Central memory CD8-positive, alpha-beta T cell (primary cell): ENCODE measurements at regions not wholly inside any gene's neighbourhood (a gene's known extent, or its start where the extent isn't known, plus 50 kb on each side); places are given as distances from the start of the nearest gene placed in this dataset.

Experiments used
- ATAC-seq: fragments of 150-1000 bp; cut with Tn5 transposase; replicated peaks from 2 replicates; pipeline ENCODE4 v1.10.0; 2022; ENCODE audit warnings: mild to moderate bottlenecking, moderate FRiP score, moderate number of reproducible peaks; ENCODE audit not compliant: poor library complexity, severe bottlenecking; ENCODE audit errors: extremely low read depth
- DNase-seq, 2 donors: peaks; one replicate each; pipeline ENCODE4 v3.0.0; 2021; ENCODE audit warnings: low spot score in 2 of 2
- H3K27ac Mint-ChIP-seq: one replicate; pipeline ENCODE4 v1.8.0; 2022; ENCODE audit warnings: low read depth, mild to moderate bottlenecking, moderate library complexity, mixed read lengths
- H3K27me3 Mint-ChIP-seq: one replicate; pipeline ENCODE4 v1.8.0; 2022; ENCODE audit warnings: mixed read lengths
- H3K36me3 Mint-ChIP-seq: one replicate; pipeline ENCODE4 v1.8.0; 2022; ENCODE audit warnings: mild to moderate bottlenecking, moderate library complexity, mixed read lengths; ENCODE audit not compliant: insufficient read depth
- H3K4me1 Mint-ChIP-seq: one replicate; pipeline ENCODE4 v1.8.0; 2022; ENCODE audit warnings: mixed read lengths
- H3K4me3 Mint-ChIP-seq: one replicate; pipeline ENCODE4 v1.8.0; 2022; ENCODE audit warnings: mild to moderate bottlenecking, moderate library complexity, mixed read lengths
- H3K9me3 Mint-ChIP-seq: one replicate; pipeline ENCODE4 v1.8.0; 2022; ENCODE audit warnings: mixed read lengths

DNA sequence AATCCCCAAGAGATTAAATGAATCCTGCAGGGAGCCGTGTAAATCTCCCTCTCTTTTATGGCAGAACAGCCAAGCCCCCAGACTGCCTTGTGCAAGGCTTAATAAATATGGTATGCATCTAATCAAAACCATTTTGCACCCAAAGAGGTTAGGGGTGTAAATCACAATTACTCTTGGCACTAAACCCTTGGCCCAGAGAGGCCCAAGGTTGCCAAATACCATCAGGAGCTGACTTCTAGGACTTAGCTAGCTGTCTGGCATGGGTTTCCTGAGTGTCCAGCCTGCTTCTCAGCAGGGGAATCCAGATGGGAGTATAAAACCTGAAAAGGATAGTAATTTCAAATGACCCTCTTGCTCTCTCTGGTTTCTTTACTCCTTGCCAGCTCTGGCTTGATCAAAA, 610.4 kb downstream of the MED13L start:
- H3K36me3 Mint-ChIP-seq, result no peaks in the 10 kb centered on the region
- peaks cover 23% of the 10 kb centered on the region for H3K9me3 Mint-ChIP-seq
- H3K27ac Mint-ChIP-seq, result no peak overlapping the region
- DNase-seq, result no peak
- no peak for ATAC-seq
- H3K4me3 Mint-ChIP-seq, result no peak overlapping the region
- no peaks in the 10 kb centered on the region for H3K27me3 Mint-ChIP-seq
- H3K4me1 Mint-ChIP-seq, result no peaks in the 10 kb centered on the region

DNA sequence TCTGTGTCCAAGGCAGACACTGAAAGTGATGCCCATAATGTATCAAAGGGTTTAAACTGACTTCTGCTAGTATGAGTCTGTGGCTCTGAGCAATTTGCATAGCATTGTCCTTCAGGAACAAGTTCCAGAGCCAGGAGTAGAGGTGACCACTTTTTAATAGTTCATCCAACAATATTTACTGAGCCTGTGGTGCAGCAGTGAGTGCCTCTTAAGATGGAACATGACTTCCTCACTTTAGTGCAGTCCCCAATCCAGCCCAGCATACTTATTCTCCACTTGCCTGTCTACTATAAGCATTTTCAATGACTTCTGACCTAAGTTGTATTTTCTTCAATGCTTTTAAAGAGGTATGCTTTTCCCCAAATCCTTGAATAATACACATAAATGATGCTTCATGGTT, 611.3 kb downstream of the MED13L start:
- Mint-ChIP-seq H3K27me3 (no peaks in the 10 kb centered on the region), H3K36me3 (no peaks in the 10 kb centered on the region), H3K4me1 (no peaks in the 10 kb centered on the region), H3K27ac (no peak overlapping the region), H3K4me3 (no peak overlapping the region), H3K9me3 (peaks cover 22% of the 10 kb centered on the region)
- ATAC-seq, result no peak
- no peak for DNase-seq

DNA sequence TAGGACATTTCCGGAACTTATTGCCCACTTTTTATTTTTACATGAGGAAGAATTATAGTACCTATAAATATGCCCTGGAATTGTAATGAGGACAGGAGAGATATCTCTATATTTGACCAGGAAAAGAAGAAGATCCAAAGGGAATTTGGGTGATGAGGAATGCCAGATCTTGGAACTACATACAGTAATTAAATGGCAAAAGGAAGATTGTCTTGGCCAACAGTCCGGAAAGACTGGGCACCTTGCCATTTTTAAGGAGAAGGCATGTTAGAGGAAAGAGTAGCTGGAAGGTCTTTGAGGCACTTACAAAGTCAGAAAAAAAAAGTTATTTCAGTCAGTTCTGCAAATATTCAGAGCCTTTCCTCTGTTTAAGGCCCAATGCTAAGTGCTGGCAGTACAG, 616.4 kb downstream of the MED13L start:
- ATAC-seq (no peak), DNase-seq (no peak)
- Mint-ChIP-seq H3K36me3 (no peaks in the 10 kb centered on the region), H3K4me3 (no peak overlapping the region), H3K27ac (no peak overlapping the region), H3K9me3 (peaks cover 31% of the 10 kb centered on the region), H3K27me3 (no peaks in the 10 kb centered on the region), H3K4me1 (no peaks in the 10 kb centered on the region)

DNA sequence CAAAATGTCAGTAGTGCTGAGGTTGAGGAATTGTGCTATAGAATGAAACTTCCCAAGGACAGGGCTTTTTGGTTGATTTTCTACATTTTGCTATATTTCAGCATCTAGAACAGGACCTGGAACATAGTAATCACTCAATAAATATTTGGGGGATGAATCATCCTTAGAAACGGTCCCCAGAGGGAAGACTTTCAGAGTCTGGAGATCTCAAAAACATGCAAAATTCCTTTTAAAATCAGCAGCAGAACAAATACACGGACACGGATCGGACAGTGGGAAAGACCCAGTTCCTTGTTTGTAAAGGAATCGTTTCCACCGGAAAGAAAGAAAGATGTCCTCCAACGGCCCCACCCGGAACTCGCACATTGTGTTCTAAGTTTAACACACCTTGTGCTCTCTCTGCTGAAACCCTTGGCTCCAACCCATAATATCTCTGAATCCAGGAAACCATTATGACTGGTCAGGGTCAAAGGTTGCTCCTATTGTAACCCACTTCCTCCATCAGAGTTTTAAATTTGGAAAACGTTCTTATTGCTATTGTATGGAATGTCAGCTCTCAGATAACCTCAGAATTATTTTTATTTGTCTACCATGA, 617.2 kb downstream of the MED13L start:
- ATAC-seq, result no peak
- no peaks in the 10 kb centered on the region for H3K36me3 Mint-ChIP-seq
- H3K27ac Mint-ChIP-seq, result no peak overlapping the region
- H3K9me3 Mint-ChIP-seq, result peaks cover 31% of the 10 kb centered on the region
- H3K4me3 Mint-ChIP-seq, result no peak overlapping the region
- no peak for DNase-seq
- H3K4me1 Mint-ChIP-seq, result no peaks in the 10 kb centered on the region
- no peaks in the 10 kb centered on the region for H3K27me3 Mint-ChIP-seq

DNA sequence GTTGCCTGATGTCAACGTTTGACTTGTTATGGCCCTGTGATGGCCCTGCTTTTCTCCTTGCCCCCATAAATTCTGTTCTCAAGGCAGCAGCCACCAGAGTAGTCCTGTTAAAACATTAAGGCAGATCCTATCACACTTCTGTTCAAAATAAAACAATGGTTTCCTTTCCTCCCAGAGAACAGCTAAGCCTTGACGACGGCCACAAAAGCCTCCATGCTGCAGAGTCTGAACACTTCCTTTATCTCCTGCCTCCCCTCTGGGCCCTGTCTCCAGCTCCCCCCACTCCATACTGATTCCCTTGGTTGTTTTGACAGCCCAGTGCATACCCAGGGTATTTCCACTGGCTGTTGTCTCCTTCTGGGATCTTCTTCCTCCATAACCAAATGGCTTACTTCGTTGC, 618.1 kb downstream of the MED13L start:
- ATAC-seq (no peak), DNase-seq (no peak)
- peaks cover 31% of the 10 kb centered on the region for H3K9me3 Mint-ChIP-seq
- H3K4me1 Mint-ChIP-seq, result no peaks in the 10 kb centered on the region
- H3K36me3 Mint-ChIP-seq, result no peaks in the 10 kb centered on the region
- no peak overlapping the region for H3K4me3 Mint-ChIP-seq
- H3K27ac Mint-ChIP-seq, result no peak overlapping the region
- no peaks in the 10 kb centered on the region for H3K27me3 Mint-ChIP-seq

DNA sequence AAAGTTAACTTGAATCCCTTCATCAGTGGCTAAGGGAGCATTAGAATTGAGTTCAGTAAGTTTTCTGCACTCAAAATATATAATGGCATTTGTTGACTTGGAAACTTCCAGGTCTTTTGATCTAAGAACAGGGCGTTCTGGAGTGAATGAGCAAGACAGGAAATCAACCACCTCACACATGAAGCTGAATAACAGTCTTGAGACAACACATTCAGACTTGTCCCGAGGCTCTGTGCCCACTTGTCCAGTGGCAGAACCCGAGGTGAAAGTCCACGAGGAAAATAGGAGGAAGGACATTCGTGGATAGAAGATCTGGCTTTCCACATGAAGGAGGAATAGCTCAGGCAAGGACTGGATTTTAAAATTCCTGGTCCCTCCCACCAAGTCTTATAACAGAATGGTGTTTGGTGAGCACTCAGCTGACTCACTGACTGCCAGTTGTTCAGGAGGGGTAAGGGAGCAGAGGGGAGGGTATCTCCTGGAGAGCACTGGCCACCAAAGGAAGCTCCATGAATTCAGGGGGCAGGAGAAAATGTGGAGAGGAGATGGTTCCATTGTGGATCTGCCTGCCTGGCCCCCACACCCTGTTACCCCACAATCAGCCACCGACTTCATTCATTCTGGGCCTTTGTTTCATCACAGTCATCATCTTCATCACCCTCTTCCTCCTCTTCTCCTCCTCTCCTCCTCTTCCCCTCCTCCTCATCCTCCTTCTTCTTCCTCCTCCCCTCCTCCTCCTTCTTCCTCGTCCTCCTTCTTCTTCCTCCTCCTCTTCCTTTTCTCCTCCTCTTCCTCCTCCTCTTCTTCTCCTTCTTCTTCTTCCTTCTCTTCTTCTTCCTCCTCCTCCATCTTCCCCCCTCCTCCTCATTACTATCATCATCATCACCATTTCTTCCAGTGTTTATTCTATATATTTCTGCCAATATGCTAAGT, 620.1 kb downstream of the MED13L start:
- H3K27ac Mint-ChIP-seq, result no peak overlapping the region
- H3K4me1 Mint-ChIP-seq, result no peaks in the 10 kb centered on the region
- H3K9me3 Mint-ChIP-seq, result peaks cover 24% of the 10 kb centered on the region
- no peaks in the 10 kb centered on the region for H3K36me3 Mint-ChIP-seq
- DNase-seq (no peak), ATAC-seq (no peak)
- H3K27me3 Mint-ChIP-seq, result no peaks in the 10 kb centered on the region
- H3K4me3 Mint-ChIP-seq, result no peak overlapping the region

GRCh38 chr12:115650026-115650425, 627.5 kb downstream of the MED13L start:
- ATAC-seq, result no peak
- Mint-ChIP-seq H3K36me3 (no peaks in the 10 kb centered on the region), H3K27me3 (no peaks in the 10 kb centered on the region), H3K27ac (no peak overlapping the region), H3K4me3 (no peak overlapping the region), H3K4me1 (no peaks in the 10 kb centered on the region), H3K9me3 (peaks cover 7% of the 10 kb centered on the region)
- DNase-seq, result no peak

- Mint-ChIP-seq H3K4me3 (no peak overlapping the region), H3K36me3 (no peaks in the 10 kb centered on the region), H3K9me3 (peaks cover 7% of the 10 kb centered on the region), H3K27me3 (no peaks in the 10 kb centered on the region), H3K4me1 (no peaks in the 10 kb centered on the region), H3K27ac (no peak overlapping the region)
- ATAC-seq (no peak), DNase-seq (no peak)
These were observed 629.0 kb downstream of the MED13L start for GRCh38 chr12:115648463-115648862.

GRCh38 chr12:115646210-115646609, 631.3 kb downstream of the MED13L start:
- DNase-seq (no peak), ATAC-seq (no peak)
- Mint-ChIP-seq H3K36me3 (no peaks in the 10 kb centered on the region), H3K4me1 (no peaks in the 10 kb centered on the region), H3K27me3 (no peaks in the 10 kb centered on the region), H3K27ac (no peak overlapping the region), H3K4me3 (no peak overlapping the region), H3K9me3 (peaks cover 12% of the 10 kb centered on the region)

- DNase-seq (no peak), ATAC-seq (no peak)
- H3K9me3 Mint-ChIP-seq, result peaks cover 19% of the 10 kb centered on the region
- H3K36me3 Mint-ChIP-seq, result peaks cover 2% of the 10 kb centered on the region
- no peak overlapping the region for H3K27ac Mint-ChIP-seq
- no peaks in the 10 kb centered on the region for H3K27me3 Mint-ChIP-seq
- H3K4me3 Mint-ChIP-seq, result no peak overlapping the region
- no peaks in the 10 kb centered on the region for H3K4me1 Mint-ChIP-seq
These were observed 636.6 kb downstream of the MED13L start for GRCh38 chr12:115640929-115641328.

GRCh38 chr12:115639648-115640012, 637.9 kb downstream of the MED13L start:
- DNase-seq, result no peak
- Mint-ChIP-seq H3K27me3 (no peaks in the 10 kb centered on the region), H3K27ac (no peak overlapping the region), H3K36me3 (peaks cover 2% of the 10 kb centered on the region), H3K4me1 (no peaks in the 10 kb centered on the region), H3K9me3 (peaks cover 24% of the 10 kb centered on the region), H3K4me3 (no peak overlapping the region)
- ATAC-seq, result no peak

GRCh38 chr12:115638733-115639647, 638.5 kb downstream of the MED13L start:
- no peaks in the 10 kb centered on the region for H3K4me1 Mint-ChIP-seq
- H3K27me3 Mint-ChIP-seq, result no peaks in the 10 kb centered on the region
- DNase-seq (no peak), ATAC-seq (no peak)
- peaks cover 24% of the 10 kb centered on the region for H3K9me3 Mint-ChIP-seq
- peaks cover 2% of the 10 kb centered on the region for H3K36me3 Mint-ChIP-seq
- no peak overlapping the region for H3K4me3 Mint-ChIP-seq
- H3K27ac Mint-ChIP-seq, result no peak overlapping the region
